C4-2B (cell line): ENCODE measurements at regions not wholly inside any gene's neighbourhood (a gene's known extent, or its start where the extent isn't known, plus 50 kb on each side); places are given as distances from the start of the nearest gene placed in this dataset.

Experiments
- CTCF ChIP-seq: fragments of 450-650 bp; conservative IDR thresholded peaks from 2 replicates; pipeline ENCODE4 v1.5.1; 2017; ENCODE audit warnings: mild to moderate bottlenecking
- ZFX ChIP-seq: fragments of 450-650 bp; IDR thresholded peaks from 2 replicates; pipeline ENCODE4 v1.6.1; 2017

- no peak for TF ChIP-seq CTCF
- TF ChIP-seq ZFX, result no peak
Observed at GRCh38 chr15:58268746-58269267, 130.6 kb downstream of the AQP9 start.
